ENCODE measurements at regions not wholly inside any gene's neighbourhood (a gene's known extent, or its start where the extent isn't known, plus 50 kb on each side); places are given as distances from the start of the nearest gene placed in this dataset.
A peak's percentile ranks its signal among the peaks of the same experiment; 100 is the strongest.

DNA sequence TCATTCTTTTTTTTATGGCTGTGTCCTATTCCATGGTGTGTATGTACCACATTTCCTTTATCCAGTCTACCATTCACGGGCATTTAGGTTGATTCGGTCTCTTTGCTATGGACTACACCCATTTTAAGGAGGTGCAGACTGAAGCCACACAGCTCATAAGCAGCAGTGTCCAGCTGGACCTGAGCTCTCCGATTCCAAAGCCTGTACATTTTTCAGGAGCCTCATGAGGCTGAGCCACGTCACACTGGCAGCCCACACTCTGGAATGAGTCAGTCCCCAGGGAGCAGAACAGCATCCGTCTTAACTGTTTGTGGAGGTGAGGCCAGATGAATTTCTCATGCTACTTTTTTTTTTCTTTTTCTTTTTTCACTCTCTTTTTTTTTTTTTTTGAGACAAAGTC, 116.1 kb downstream of the C16orf95 start:
- Histone ChIP-seq H3K4me2 (no peak overlapping the region), H3K9me2 (replicated peaks; ENCODE audit: insufficient read depth) (no peaks in the 10 kb centered on the region), H2AFZ (no peak overlapping the region), H3K4me3 (no peak overlapping the region), H3K9me3 (ENCODE audit: low read depth) (no peaks in the 10 kb centered on the region), H4K20me1 (ENCODE audit: insufficient read depth, poor library complexity, severe bottlenecking) (no peaks in the 10 kb centered on the region), H3K36me3 (replicated peaks; ENCODE audit: insufficient read depth, low read depth) (no peaks in the 10 kb centered on the region), H3K27ac (no peak overlapping the region), H3K79me2 (no peaks in the 10 kb centered on the region), H3K4me1 (ENCODE audit: insufficient read depth) (no peaks in the 10 kb centered on the region), H3K27me3 (no peaks in the 10 kb centered on the region)
- TF ChIP-seq, protein P1, sequence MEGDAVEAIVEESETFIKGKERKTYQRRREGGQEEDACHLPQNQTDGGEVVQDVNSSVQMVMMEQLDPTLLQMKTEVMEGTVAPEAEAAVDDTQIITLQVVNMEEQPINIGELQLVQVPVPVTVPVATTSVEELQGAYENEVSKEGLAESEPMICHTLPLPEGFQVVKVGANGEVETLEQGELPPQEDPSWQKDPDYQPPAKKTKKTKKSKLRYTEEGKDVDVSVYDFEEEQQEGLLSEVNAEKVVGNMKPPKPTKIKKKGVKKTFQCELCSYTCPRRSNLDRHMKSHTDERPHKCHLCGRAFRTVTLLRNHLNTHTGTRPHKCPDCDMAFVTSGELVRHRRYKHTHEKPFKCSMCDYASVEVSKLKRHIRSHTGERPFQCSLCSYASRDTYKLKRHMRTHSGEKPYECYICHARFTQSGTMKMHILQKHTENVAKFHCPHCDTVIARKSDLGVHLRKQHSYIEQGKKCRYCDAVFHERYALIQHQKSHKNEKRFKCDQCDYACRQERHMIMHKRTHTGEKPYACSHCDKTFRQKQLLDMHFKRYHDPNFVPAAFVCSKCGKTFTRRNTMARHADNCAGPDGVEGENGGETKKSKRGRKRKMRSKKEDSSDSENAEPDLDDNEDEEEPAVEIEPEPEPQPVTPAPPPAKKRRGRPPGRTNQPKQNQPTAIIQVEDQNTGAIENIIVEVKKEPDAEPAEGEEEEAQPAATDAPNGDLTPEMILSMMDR (IDR thresholded peaks at IDR 0.05; ENCODE audit: poor library complexity): no peak
- TF ChIP-seq EZH2phosphoT487 (IDR thresholded peaks at IDR 0.05; ENCODE audit: low read depth, severe bottlenecking, unreplicated experiment) (no peak), EZH2 (IDR thresholded peaks at IDR 0.05; ENCODE audit: borderline replicate concordance) (no peak)
- 73% methylated on average over 5 of the region's 5 CpGs for WGBS (ENCODE audit: low lambda C conversion rate, missing lambda C conversion rate)
- DNase-seq (ENCODE audit: low spot score): peak; percentile 56

DNA sequence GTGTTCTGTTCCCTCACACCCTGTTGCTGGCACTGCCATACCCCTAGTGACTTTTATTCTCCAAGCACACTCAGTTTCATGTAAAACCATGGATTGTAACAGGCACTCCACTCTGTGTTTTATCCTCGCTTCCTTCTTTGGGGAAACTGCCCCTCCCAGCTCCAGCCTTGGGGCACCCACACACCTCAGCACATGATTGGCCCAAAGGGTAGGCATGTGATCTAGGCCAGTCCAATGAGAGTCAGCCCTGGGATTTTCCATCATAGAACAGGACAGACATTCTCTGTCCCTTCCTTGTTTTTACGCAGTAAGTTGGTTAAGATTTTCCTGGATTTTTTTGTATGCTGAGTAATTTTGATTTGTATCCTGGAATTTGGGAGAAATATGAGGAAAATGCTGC, 115.4 kb downstream of the C16orf95 start:
- H3K36me3 ChIP-seq (replicated peaks; ENCODE audit: insufficient read depth, low read depth): no peaks in the 10 kb centered on the region
- no peaks in the 10 kb centered on the region for H3K9me3 ChIP-seq (ENCODE audit: low read depth)
- TF ChIP-seq, protein P1 (IDR thresholded peaks at IDR 0.05; ENCODE audit: poor library complexity): no peak
- TF ChIP-seq EZH2phosphoT487 (IDR thresholded peaks at IDR 0.05; ENCODE audit: low read depth, severe bottlenecking, unreplicated experiment) (no peak), EZH2 (IDR thresholded peaks at IDR 0.05; ENCODE audit: borderline replicate concordance) (no peak)
- no peaks in the 10 kb centered on the region for H3K9me2 ChIP-seq (replicated peaks; ENCODE audit: insufficient read depth)
- no peaks in the 10 kb centered on the region for H3K27me3 ChIP-seq
- H3K4me1 ChIP-seq (ENCODE audit: insufficient read depth): no peaks in the 10 kb centered on the region
- 95% methylated on average over 2 of the region's 2 CpGs for WGBS (ENCODE audit: low lambda C conversion rate, missing lambda C conversion rate)
- no peak overlapping the region for H3K4me3 ChIP-seq
- H3K4me2 ChIP-seq: no peak overlapping the region
- no peak overlapping the region for H3K27ac ChIP-seq
- H2AFZ ChIP-seq: no peak overlapping the region
- H3K79me2 ChIP-seq: no peaks in the 10 kb centered on the region
- H4K20me1 ChIP-seq (ENCODE audit: insufficient read depth, poor library complexity, severe bottlenecking): no peaks in the 10 kb centered on the region
- no peak for DNase-seq (ENCODE audit: low spot score)

DNA sequence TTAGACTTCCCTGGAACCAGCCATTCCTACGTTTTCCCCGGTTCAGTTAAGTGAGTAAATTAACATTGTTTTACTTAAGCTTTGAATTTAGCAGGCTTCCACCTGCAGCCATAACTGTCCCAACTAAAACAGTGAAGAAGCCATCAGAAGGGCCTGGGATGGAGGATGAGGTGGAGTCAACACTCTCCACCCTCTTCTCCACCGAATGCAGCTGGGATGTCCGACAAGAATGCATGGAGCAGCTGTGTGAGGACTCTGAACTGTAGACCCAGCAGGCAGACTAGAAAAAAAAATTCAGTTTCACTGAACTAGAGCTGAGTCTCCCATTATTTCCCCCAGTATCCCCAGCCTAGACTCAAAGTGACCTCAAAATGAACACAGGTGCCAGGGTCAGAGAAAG, 114.8 kb downstream of the C16orf95 start:
- TF ChIP-seq EZH2 (IDR thresholded peaks at IDR 0.05; ENCODE audit: borderline replicate concordance) (no peak), EZH2phosphoT487 (IDR thresholded peaks at IDR 0.05; ENCODE audit: low read depth, severe bottlenecking, unreplicated experiment) (no peak)
- TF ChIP-seq, protein P1 (IDR thresholded peaks at IDR 0.05; ENCODE audit: poor library complexity): no peak
- H3K9me2 ChIP-seq (replicated peaks; ENCODE audit: insufficient read depth): no peaks in the 10 kb centered on the region
- H3K4me3 ChIP-seq: no peak overlapping the region
- no peaks in the 10 kb centered on the region for H3K79me2 ChIP-seq
- no peaks in the 10 kb centered on the region for H4K20me1 ChIP-seq (ENCODE audit: insufficient read depth, poor library complexity, severe bottlenecking)
- no peaks in the 10 kb centered on the region for H3K27me3 ChIP-seq
- H3K4me2 ChIP-seq: no peak overlapping the region
- WGBS (ENCODE audit: low lambda C conversion rate, missing lambda C conversion rate): 84% methylated on average over 4 of the region's 4 CpGs
- no peaks in the 10 kb centered on the region for H3K9me3 ChIP-seq (ENCODE audit: low read depth)
- DNase-seq (ENCODE audit: low spot score): no peak
- H3K36me3 ChIP-seq (replicated peaks; ENCODE audit: insufficient read depth, low read depth): no peaks in the 10 kb centered on the region
- no peak overlapping the region for H3K27ac ChIP-seq
- H3K4me1 ChIP-seq (ENCODE audit: insufficient read depth): no peaks in the 10 kb centered on the region
- H2AFZ ChIP-seq: no peak overlapping the region

Data from hepatocyte (in vitro differentiated cells).